Liver (tissue), 3 donors: ENCODE measurements at regions not wholly inside any gene's neighbourhood (a gene's known extent, or its start where the extent isn't known, plus 50 kb on each side); places are given as distances from the start of the nearest gene placed in this dataset.

Source experiments
- JUND ChIP-seq, 2 donors: IDR thresholded peaks; 2 replicates each; pipeline ENCODE4 v1.6.1; 2016; ENCODE audit warnings: antibody characterized with exemption in 2 of 2
- RXRA ChIP-seq, 2 donors: IDR thresholded peaks; 2 replicates each; pipeline ENCODE4 v1.6.1; 2017 to 2018; ENCODE audit warnings: antibody characterized with exemption in 2 of 2, mild to moderate bottlenecking in 1 of 2
- TF ChIP-seq, protein P1 (sequence below): fragments of 150-350 bp; IDR thresholded peaks from 2 replicates; pipeline ENCODE4 v1.5.1; 2017; ENCODE audit warnings: improper control_type of control experiment, low read depth, low read length; ENCODE audit not compliant: missing input control
- donor health status: healthy.
- donor health status: healthy.

DNA sequence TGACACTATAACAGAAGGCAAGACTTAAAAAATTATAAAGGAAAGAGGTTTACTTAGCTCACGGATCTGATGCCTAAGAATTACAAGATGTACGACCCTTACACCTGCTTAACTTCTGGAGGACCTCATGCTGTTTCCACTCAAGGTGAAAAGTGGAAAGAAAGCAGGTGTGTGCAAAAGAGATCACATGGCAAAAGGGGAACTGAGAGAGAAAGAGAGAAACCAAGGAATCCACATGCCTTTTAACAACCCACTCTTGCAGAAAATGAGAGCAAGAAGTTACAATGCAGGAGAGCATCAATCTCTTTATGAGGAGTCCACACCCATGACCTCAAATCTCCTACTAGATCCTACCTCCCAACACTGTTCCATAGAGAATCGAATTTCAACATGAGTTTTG lies 2382.2 kb downstream of the TP53TG3F start:
- TF ChIP-seq, protein P1, sequence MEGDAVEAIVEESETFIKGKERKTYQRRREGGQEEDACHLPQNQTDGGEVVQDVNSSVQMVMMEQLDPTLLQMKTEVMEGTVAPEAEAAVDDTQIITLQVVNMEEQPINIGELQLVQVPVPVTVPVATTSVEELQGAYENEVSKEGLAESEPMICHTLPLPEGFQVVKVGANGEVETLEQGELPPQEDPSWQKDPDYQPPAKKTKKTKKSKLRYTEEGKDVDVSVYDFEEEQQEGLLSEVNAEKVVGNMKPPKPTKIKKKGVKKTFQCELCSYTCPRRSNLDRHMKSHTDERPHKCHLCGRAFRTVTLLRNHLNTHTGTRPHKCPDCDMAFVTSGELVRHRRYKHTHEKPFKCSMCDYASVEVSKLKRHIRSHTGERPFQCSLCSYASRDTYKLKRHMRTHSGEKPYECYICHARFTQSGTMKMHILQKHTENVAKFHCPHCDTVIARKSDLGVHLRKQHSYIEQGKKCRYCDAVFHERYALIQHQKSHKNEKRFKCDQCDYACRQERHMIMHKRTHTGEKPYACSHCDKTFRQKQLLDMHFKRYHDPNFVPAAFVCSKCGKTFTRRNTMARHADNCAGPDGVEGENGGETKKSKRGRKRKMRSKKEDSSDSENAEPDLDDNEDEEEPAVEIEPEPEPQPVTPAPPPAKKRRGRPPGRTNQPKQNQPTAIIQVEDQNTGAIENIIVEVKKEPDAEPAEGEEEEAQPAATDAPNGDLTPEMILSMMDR = no peak
- TF ChIP-seq RXRA (IDR thresholded peaks at IDR 0.05) (no peak), JUND (IDR thresholded peaks at IDR 0.05) (no peak)
